Stimulated activated CD4-positive, alpha-beta T cell treated with anti-CD3 and anti-CD28 coated beads, Interleukin-4, amount 100 ng/mL, for 4 hours (primary cell): ENCODE measurements at regions not wholly inside any gene's neighbourhood (a gene's known extent, or its start where the extent isn't known, plus 50 kb on each side); places are given as distances from the start of the nearest gene placed in this dataset.
"Not testable (repeated sequence)": the region's sequence is repeated elsewhere in the genome, so short reads cannot be mapped to it uniquely, and the experiment has no call there.

Experiments used
- DNase-seq, 2 experiments: peaks; one replicate each; pipeline ENCODE4 v3.0.0-alpha.2; 2020

DNA sequence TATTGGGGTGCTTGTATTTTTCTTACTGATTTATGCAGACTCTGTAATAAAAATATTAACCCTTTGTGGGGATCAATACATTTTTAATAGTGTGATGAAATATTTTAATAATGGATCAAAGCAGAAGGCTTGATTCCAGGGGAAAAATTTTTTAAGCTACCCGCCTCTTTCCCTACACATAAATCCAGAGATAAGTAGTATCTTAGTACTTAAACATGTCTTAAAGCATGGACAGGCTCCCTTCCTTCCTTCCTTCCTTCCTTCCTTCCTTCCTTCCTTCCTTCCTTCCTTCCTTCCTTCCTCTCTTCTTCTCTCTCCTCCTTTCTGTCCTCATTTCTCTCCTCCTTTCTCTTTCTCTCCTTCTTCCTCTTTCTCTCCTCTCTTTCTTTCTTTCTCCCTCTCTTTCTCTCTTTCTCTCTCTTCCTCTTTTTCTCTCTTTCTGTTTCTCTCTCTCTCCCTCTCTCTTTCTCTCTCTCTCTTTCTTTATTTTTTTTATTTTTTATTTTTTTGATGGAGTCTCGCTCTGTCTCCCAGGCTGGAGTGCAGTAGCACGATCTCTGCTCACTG is 78.0 kb upstream of the SPRY4 start:
- no peak for DNase-seq

DNA sequence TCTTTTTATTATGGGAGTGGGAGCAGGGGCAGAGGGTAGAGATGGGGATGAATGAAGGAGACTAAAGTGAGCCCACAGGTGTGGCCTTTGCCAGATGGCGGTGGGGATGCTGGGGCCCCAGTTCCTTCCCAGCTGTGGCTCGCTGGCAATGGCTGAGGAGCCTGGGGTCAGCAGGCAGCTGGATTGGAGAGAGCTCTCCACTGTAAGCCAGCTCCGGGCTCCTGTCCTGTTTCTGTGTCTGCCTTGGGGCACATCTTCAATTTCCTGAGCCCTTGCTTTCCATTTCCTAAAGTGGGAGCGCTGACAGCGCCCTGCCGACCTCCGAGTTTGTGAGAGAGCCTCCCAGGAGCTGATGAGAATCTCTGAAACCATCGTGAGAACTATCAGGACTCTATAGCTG is 75.6 kb upstream of the SPRY4 start:
- DNase-seq, result no peak

DNA sequence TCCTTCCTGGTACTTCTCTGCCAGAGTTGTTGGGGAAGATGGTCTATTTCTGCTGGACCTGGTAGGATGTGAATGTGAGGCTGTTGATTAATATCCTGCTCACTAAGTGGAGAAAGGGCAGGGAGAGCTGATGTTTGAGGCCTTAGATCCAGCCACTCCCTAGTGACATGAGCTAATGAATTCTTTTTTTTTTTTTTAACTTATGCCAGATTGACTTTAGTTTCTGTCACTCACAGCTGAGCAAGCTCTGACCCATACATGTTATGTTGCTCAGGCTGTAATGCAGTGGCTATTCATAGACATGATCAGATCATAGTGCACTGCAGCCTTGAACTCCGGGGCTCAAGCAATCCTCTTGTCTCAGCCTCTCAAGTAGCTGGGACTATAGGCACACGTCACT is 75.1 kb upstream of the SPRY4 start:
- DNase-seq, result no peak

DNA sequence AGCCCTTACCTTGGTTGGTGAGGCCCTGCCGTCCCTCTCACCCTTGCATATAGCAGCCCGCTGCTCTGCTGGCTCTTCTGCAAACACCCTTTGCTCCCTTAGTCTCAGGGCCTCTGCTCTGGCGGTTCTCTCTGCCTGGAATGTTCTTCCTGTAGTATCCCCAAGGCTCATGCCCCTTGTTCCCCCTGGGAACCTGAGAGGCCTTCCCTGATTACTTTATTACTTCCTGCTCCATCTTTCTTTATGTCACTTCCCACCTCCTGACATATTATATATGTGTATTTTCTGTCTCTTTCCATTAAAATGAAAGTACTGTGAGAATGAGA is 73.9 kb upstream of the SPRY4 start:
- no peak for DNase-seq

DNA sequence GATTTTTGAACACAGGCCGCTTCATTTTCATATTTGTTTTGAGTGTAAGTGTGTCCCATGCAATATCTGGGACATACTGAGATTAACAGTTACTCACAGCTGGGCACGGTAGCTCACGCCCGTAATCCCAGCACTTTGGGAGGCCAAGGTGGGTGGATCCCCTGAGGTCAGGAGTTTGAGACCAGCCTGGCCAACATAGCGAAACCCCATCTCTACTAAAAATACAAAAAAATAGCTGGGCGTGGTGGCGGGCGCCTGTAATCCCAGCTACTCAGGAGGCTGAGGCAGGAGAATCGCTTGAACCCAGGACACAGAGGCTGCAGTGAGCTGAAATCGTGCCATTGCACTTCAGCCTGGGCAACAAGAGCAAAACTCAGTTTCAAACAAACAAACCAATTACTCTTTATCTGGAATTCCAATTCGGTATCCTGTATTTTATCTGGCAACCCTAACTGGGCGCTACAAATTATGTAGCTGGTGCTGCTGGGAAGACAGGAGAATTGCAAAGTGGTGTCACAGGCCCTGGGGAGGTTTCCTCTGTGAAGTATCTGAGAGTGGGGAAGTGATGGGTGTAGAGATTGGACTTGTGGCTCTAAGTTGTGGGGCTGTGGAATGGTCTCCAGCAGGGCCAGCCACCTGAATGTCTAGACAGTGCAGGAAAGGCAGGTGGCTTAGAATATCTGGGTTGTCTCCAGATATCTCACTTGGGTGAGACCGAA is 73.3 kb upstream of the SPRY4 start:
- DNase-seq, result not testable (repeated sequence)

DNA sequence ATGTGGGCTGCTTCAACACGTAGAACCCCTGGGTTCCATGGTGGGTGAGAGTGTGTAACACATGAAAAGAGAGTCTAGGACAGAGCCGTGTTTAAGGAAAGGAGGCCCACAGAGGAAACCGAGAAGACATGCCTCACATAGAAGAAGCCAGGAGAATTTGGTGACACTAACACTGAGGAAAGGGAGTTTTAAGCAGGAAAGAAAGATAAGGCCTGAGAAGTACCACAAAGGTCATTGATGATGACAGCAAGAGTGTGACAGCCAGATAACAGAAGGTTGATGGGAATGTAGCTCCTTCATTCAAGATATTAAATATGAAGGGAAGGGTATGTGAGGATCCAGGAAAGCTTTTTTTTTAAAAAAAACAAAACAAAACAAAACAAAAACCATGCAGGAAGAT is 72.4 kb upstream of the SPRY4 start:
- no peak for DNase-seq

DNA sequence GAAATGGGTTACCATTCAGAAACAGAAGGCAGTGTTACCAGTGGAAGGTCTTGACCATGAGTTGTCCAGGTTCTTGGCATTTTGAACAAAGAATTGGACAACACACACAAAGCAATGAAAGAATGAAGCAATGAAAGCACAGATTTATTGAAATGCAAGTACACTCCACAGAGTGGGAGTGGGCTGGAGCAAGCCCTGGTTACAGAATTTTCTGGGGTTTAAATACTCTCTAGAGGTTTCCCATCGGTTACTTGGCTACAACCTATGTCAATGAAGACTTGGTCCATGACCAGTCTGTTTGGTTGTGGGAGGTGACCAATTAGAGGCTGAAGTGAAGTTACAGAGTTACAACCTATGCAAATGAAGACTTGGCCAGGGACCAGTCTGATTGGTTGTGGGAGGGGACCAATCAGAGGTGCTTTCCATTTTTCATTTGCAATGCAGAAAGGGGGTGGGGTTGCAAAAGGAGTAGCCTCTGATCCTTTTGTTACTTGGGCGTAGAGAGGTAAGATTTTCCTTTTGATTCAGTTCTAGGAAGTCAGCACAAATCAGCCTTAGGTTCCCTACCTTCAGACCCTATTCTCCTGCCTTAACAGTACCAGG is 71.7 kb upstream of the SPRY4 start:
- DNase-seq, result no peak

DNA sequence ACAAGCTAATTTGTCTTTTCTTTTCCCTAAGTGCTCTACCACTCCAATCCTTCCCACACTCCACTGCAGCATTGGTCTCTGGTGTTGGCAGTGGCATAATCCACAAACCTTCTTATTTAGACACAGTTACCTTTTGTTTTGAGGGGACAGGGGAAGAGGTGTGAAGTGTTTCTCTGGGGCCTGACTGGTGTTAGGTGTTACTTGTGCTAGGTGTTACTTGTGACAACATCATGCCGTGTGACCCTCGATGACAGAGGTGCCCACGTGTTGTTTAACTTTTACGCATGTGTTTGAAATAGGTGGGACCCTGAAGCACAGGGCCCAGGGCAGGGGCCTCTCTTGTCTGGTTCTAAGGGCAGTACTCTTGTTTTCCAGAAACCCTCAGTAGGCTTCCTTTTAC is 70.5 kb upstream of the SPRY4 start:
- DNase-seq, result no peak

DNA sequence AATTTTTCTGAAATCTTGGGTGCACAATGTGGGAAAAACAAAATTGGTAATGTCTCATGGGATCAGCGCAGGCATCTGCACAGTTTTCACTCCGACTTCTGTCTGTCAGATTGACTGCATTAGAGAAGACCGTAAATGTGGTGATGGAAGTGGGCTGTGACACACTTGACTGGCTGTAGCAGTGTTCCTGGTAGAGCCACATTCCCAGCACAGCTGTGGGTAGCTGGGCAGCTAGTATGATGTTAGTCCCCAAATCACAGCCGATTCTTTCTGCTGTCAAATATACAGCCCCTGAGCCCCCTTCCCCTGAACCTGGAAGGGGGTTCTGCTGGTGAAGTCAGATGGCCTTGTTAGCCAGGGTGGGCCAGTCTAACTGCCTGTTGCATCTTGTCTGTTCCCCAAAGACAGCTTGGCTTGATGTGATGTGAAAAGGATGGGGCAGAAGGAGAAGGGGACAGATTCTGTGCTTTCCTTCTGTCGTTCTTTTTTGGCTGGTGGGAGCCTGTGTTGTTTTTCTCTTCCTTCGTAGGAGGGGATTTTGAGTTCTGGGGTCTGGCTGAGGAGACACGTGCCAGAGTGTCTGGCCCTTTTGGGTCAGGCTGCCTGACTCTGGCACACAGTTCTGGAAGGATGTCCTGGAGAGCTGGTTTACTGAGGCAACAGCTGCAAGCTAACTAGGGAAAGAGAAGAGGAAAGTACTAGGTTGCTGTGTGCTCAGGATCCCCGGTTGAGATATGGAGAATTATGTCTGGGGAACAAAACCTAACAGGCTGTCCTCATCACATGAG is 66.4 kb upstream of the SPRY4 start:
- no peak for DNase-seq

DNA sequence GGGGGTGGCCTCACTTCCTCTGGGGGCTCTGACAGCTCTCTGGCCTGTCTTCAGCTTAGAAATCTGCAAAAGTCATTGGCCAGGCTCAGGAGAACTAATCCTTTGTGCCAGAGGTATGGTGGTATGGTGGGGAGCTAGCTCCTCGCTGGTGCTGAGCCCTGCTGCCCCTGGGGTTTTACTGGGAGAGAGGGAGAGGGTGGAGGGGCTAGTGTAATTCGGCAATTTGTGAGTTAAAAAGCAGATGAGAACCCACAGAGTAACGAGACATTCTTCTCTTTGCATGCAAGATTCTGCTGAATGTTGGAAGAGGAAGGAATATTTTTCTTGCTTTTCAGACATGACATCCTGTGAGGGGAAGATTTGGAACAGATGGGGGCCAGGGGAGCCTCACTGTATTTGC is 65.5 kb upstream of the SPRY4 start:
- DNase-seq, result no peak

DNA sequence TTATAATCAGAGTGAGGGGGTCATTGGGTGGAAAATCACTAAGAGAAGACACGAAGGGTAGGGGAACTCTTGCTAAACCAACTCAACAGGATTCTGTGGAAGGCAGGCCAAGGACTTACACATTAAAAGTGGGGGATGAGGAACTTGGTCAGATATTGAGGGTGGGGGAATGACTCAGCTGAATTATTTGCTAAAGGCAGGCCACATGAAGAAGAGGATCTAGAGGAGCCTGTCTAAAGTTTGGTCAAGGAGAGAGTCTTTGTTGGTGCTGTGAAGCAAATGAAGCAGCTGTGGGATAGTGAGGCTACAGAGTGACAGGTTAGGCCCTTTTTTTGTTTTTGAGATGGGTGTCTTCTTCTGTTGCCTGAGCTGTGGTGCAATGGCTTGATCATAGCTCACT is 63.9 kb upstream of the SPRY4 start:
- no peak for DNase-seq

DNA sequence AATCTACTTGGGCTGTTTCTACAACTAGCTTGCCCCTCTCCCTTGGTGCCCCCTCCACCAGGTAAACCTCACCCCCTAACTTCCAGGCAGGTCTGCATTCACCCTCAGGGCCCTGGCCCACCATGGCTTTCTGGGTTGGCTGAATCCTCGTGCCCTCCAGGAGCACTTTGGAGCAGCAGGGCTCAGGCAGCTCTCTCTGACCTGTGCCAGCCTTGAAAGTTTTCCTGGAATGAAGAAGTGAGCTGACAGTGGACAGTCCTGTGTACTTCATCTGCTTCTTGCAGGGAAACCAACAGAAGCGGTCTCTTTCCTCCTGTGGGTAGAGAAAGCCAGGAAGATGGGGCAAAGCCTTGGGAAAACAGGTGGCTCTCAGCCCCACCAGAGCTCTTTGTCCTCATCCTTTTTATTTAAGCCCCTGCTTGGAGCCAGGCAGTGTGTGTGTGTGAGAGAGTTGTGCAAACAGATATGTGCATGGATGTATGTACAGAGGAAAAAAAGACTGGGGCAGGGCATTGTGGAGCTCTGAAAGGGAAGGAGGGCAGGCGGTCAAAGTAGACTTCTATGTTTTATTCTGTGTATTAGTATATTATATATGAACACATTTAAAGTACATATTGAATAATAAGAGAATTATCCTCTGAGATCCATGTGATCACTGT is 62.3 kb upstream of the SPRY4 start:
- DNase-seq, result no peak

DNA sequence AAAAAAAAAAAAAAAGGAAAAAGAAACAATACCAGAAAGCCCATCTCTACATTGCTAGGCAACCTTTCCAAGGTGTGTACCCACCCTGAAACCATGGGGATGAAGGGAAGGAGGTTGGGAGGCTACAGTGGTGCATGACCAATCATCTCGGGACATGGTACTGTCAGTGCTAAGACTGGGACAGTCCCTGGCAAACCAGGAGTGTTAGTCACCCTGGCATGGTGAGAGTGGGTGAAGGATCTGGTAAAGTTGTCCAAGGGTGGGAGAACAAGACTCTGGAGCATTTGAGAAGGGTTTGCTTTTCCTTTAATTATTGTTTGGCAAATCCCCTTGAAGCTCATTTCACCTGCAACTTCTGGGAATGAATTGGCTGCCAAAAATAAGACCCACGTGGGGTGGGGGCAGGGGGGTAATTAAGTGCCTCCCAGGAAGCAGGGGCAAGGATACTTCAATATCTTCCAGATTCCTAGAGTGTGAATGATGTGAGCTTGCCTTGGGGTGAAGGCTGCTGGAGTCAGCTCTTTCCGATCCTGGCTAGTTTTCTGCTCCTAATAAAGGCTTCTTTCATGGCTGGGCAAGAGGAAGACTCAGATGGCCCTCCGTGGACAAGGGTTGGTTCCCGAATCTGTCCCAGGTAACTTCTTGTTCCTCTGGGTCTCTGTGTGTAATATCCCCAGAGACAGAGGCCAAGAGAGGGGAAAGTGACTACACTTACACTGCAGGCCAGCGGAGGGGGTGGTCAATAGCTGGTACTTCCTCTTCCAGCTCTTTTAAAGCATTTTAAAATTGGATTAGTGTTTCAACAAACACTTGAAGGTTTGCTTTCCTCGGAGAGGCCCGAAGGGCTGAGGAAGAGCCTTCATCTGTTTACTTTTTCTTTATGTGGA is 61.6 kb upstream of the SPRY4 start:
- no peak for DNase-seq

DNA sequence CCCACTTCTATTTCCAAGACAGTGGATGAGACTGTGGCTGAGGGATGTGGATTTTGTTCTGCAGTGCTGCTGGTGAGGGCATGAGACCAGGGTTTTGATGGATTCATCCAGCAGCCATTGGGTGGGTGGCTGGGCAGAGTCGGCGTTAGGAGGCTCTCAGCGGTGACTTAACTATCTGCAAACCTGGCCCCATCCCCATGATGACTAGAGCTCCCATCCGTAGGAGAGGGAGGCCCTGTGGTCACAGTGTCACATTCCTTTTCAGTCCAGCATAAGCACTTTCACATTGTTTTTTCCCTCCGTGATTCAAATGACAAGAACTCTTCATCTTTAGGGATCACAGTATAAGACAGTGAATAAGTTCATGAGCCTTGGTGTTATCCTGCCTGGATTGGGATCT is 60.4 kb upstream of the SPRY4 start:
- no peak for DNase-seq

DNA sequence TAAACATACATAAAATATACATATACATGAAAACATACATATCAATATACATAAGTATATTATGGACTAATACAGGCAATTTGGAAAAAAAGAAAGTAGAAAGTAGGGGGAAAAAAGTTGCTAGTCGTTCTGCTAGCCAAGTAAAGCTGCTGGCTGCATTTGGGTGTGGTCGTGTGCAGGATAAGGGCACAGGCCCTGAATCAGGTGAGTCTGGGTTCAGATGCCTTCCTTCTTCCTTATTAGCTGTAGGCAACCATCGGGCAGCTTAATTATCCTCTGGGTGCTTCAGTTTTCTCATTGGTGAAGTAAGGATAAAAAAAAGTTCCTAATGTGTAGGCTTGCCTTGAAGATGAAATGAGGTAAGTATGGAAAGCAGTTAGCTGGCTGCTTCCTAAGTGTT is 59.2 kb upstream of the SPRY4 start:
- DNase-seq, result no peak

DNA sequence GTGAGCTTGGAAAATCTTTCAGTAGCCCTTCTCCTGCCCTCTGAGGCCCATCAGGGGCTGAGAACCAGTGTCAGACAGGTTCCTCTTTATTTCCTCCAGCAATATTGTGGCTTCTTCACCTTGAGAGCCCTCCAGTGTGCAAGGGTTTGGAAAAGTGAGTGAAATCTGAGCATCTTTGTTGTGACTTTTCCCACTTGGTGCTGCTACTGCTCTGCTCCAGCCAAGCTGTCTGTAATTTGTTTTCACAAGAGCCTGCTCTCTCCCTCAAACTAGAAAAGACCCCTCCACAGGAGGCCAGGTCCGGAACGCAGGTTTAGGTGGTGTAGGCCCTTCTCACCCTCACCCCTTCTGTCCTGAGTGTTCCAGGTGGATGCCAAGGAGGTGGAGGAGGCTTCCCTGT is 57.4 kb upstream of the SPRY4 start:
- DNase-seq, result no peak

DNA sequence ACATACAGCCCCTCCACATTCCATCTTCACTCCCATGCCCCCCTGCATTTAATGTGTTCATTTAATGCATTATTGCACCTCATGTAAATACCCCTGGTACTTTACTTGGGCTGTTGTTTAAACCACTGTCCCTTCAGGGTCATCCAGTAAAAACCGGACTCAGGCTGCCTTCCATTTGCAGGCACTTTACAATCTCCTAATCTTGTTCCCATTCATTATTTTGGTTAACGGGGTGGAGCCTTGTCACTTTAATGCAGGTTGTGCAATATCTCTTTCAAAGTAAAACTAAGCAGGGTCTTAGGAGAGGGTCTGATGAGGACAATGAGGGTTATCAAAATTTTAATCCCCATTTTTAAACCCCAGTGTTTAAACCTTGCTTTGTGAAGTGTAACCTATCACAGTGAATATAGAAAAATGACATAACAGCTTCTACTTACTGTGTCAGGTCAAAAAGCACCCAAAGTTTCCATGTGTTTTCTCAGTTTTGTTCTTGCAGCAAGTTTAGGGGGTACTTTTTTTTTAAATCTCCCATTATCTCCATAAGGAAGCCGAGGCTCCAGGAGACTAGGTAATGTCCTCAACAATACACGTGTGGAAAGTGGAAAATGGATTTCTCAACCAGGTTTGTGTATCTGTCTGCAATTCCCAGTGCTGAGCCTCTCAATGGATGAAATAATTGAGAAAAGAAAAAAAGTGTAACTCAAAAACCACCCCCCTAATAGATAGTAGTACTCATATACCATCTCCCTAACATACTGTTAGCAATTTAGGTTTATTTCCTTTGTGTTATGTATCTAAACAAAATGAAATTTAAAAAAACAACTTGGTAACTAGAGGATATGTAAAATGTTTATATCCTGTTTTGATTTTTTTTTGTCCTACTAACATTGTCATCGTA is 54.2 kb upstream of the SPRY4 start:
- no peak for DNase-seq

DNA sequence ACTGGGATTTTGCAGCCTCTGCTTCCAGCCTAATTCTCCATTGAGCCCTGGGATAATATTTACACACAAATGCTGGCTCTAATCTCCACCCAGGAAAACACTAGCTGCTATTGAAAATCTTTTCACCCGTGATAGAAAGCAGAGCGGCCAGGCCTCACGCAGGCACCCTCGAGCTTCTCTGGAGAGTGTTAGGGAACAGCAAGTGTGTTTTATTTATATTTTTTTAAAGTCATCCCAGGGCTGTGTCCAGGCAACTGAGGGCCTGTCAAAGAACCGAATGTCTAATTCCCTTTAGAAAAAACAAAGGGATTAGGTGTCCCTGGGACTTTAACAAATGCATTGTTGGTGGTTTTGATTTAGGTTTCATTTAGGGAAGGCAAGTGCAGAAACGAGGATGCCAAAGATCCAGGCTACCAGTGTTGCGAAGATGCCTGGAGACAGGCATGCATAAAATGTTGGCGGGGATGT is 51.2 kb upstream of the SPRY4 start:
- DNase-seq, result no peak
